ENCODE measurements at regions not wholly inside any gene's neighbourhood (a gene's known extent, or its start where the extent isn't known, plus 50 kb on each side); places are given as distances from the start of the nearest gene placed in this dataset.

GRCh38 chr10:44245601-44245938, 139.3 kb downstream of the CXCL12 start:
- H3K4me3 Mint-ChIP-seq: no peak overlapping the region
- Histone ChIP-seq H3K36me3 (ENCODE audit: control insufficient read depth in 2 of 2, extremely low read depth in 1 of 2, insufficient read depth in 1 of 2, low read length in 1 of 2) (no peaks in the 10 kb centered on the region), H3K27me3 (replicated peaks in 1 of 2; ENCODE audit: control insufficient read depth in 2 of 2, extremely low read depth in 1 of 2, insufficient read depth in 2 of 2, low read length in 1 of 2) (peaks cover 0 to 7% of the 10 kb centered on the region in 2 experiments), H3K4me3 (ENCODE audit: control insufficient read depth in 1 of 2, extremely low read depth in 1 of 2, low read length in 1 of 2) (no peak overlapping the region), H3K27ac (ENCODE audit: low read length) (no peak overlapping the region), H3K9me3 (no peaks in the 10 kb centered on the region), H3K4me1 (ENCODE audit: control insufficient read depth in 1 of 2, extremely low read depth in 1 of 2, insufficient read depth in 2 of 2, low read length in 2 of 2) (no peaks in the 10 kb centered on the region)
- ATAC-seq (replicated peaks in 1 of 4) (no peak), DNase-seq (no peak)
- H3K9me3 Mint-ChIP-seq: peaks cover 0 to 15% (median 13%) of the 10 kb centered on the region in 3 donors
- no CpG with 5 or more reads among the region's 1 CpG for WGBS (ENCODE audit: insufficient coverage)
- no peaks in the 10 kb centered on the region for H3K4me1 Mint-ChIP-seq
- ChIA-PET CTCF (no interaction called here), POLR2A (no interaction called here)
- peaks cover 1 to 3% of the 10 kb centered on the region in 2 donors for H3K27me3 Mint-ChIP-seq
- H3K27ac Mint-ChIP-seq: no peak overlapping the region
- no peaks in the 10 kb centered on the region for H3K36me3 Mint-ChIP-seq

DNA sequence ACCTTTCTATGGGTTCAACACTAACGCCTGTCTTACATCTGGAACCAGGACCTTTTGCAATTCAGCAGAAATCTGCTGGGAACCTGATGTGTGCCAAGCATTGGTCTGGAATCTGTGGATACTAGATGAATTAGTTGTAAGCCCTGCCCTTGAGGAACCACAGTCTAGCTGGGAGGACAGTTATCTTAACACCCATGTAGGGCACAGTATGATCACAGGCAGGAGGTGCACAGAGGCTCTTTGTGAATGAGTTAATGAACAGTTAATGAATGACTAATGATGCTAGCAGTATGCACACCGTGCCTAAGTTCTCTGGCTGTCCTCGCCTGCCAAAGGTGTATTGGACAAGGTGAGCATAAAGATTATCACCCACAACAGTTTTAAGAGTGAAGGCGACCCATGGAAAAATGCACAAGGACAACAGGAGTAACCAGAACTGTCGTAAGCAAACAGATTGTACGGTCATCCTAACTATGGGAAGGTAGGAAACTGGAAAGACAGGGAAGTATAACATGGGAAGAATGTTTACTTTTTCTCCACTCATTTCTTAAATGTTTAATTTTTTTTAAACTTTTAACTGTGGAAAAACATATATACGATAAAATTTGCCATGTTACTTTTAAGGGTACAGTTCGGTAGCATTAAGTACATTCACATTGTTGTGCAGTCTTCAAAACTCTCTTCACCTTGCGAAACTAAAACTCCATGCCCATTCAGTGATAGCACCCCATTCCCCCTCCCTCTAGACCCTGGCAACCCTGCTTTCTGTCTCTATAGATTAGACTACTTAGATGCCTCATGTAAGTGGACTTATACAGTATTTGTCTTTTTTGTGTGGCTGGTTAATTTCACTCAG, 139.9 kb downstream of the CXCL12 start:
- ChIA-PET CTCF (no interaction called here), POLR2A (no interaction called here)
- ATAC-seq (replicated peaks in 1 of 4) (no peak), DNase-seq (no peak)
- 80% methylated on average over 2 of the region's 9 CpGs for WGBS (ENCODE audit: insufficient coverage)
- H3K36me3 Mint-ChIP-seq: no peaks in the 10 kb centered on the region
- peaks cover 0 to 7% of the 10 kb centered on the region in 2 experiments for H3K27me3 ChIP-seq (replicated peaks in 1 of 2; ENCODE audit: control insufficient read depth in 2 of 2, extremely low read depth in 1 of 2, insufficient read depth in 2 of 2, low read length in 1 of 2)
- H3K9me3 Mint-ChIP-seq: peaks cover 0 to 15% (median 13%) of the 10 kb centered on the region in 3 donors
- H3K27ac ChIP-seq (ENCODE audit: low read length): no peak overlapping the region
- H3K27me3 Mint-ChIP-seq: peaks cover 1 to 3% of the 10 kb centered on the region in 2 donors
- H3K27ac Mint-ChIP-seq: no peak overlapping the region
- no peaks in the 10 kb centered on the region for H3K36me3 ChIP-seq (ENCODE audit: control insufficient read depth in 2 of 2, extremely low read depth in 1 of 2, insufficient read depth in 1 of 2, low read length in 1 of 2)
- H3K9me3 ChIP-seq: no peaks in the 10 kb centered on the region
- no peak overlapping the region for H3K4me3 Mint-ChIP-seq
- H3K4me3 ChIP-seq (ENCODE audit: control insufficient read depth in 1 of 2, extremely low read depth in 1 of 2, low read length in 1 of 2): no peak overlapping the region
- no peaks in the 10 kb centered on the region for H3K4me1 ChIP-seq (ENCODE audit: control insufficient read depth in 1 of 2, extremely low read depth in 1 of 2, insufficient read depth in 2 of 2, low read length in 2 of 2)
- no peaks in the 10 kb centered on the region for H3K4me1 Mint-ChIP-seq

GRCh38 chr10:44243851-44244510, 140.9 kb downstream of the CXCL12 start:
- peaks cover 0 to 4% of the 10 kb centered on the region in 2 experiments for H3K27me3 ChIP-seq (replicated peaks in 1 of 2; ENCODE audit: control insufficient read depth in 2 of 2, extremely low read depth in 1 of 2, insufficient read depth in 2 of 2, low read length in 1 of 2)
- H3K4me3 ChIP-seq (ENCODE audit: control insufficient read depth in 1 of 2, extremely low read depth in 1 of 2, low read length in 1 of 2): no peak overlapping the region
- WGBS (ENCODE audit: insufficient coverage): 61% methylated on average over 4 of the region's 7 CpGs
- DNase-seq (no peak), ATAC-seq (replicated peaks in 1 of 4) (no peak)
- CTCF ChIA-PET: no interaction called here
- H3K36me3 ChIP-seq (ENCODE audit: control insufficient read depth in 2 of 2, extremely low read depth in 1 of 2, insufficient read depth in 1 of 2, low read length in 1 of 2): no peaks in the 10 kb centered on the region
- H3K9me3 ChIP-seq: no peaks in the 10 kb centered on the region
- H3K36me3 Mint-ChIP-seq: no peaks in the 10 kb centered on the region
- no peak overlapping the region for H3K27ac ChIP-seq (ENCODE audit: low read length)
- no peaks in the 10 kb centered on the region for H3K4me1 ChIP-seq (ENCODE audit: control insufficient read depth in 1 of 2, extremely low read depth in 1 of 2, insufficient read depth in 2 of 2, low read length in 2 of 2)
- H3K27me3 Mint-ChIP-seq: peaks cover 4 to 10% of the 10 kb centered on the region in 2 donors
- no peak overlapping the region for H3K27ac Mint-ChIP-seq
- H3K9me3 Mint-ChIP-seq: peaks cover 0 to 15% (median 10%) of the 10 kb centered on the region in 3 donors
- POLR2A ChIA-PET: no interaction called here
- H3K4me1 Mint-ChIP-seq: no peaks in the 10 kb centered on the region
- no peak overlapping the region for H3K4me3 Mint-ChIP-seq

DNA sequence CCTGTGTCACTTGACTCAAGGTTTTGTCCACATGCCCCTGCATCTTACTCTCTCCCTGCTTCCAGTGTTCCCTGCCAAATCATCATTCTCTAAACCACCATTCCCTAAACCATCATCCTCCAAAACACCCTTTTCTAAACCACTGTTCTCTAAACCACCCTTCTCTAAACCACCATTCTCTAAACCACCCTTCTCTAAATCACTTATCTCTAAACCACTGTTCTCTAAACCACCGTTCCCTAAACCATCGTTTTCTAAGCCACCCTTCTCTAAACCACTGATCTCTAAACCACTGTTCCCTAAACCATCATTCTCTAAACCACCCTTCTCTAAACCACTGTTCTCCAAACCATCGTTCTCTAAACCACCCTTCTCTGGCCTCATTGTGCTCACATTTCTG, 142.1 kb downstream of the CXCL12 start:
- POLR2A ChIA-PET: no interaction called here
- DNase-seq (no peak), ATAC-seq (replicated peaks in 1 of 4) (no peak)

DNA sequence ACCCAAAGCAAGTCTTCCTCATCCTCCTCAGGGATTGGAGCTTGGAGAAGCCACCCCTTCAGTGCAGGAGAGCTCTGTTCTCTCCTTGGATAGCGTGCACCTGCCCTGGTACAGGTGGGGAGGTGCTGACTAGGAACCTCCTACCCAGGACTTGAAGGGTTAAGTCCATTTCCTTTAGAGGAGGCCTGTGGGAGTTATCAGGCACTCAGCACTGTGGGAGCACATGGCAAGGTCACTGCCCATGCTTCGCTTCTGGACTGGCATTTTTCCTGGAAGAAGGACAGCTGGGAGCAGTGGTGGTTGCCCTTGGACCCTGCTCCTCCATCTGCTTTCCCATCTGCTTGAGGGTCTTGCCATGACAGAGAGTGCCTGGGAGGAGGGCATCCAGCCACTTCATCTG, 142.8 kb downstream of the CXCL12 start:
- WGBS (ENCODE audit: insufficient coverage): 70% methylated on average over 1 of the region's 2 CpGs
- Mint-ChIP-seq H3K36me3 (no peaks in the 10 kb centered on the region), H3K9me3 (peaks cover 0 to 13% (median 13%) of the 10 kb centered on the region in 3 donors), H3K27me3 (peaks cover 4 to 13% of the 10 kb centered on the region in 2 donors), H3K27ac (no peak overlapping the region), H3K4me3 (no peak overlapping the region), H3K4me1 (no peaks in the 10 kb centered on the region)
- DNase-seq: no peak
- ChIA-PET POLR2A (no interaction called here), CTCF (no interaction called here)
- no peak overlapping the region for H3K27ac ChIP-seq (ENCODE audit: low read length)
- no peaks in the 10 kb centered on the region for H3K36me3 ChIP-seq (ENCODE audit: control insufficient read depth in 2 of 2, extremely low read depth in 1 of 2, insufficient read depth in 1 of 2, low read length in 1 of 2)
- H3K9me3 ChIP-seq: no peaks in the 10 kb centered on the region
- no peak overlapping the region for H3K4me3 ChIP-seq (ENCODE audit: control insufficient read depth in 1 of 2, extremely low read depth in 1 of 2, low read length in 1 of 2)
- H3K27me3 ChIP-seq (replicated peaks in 1 of 2; ENCODE audit: control insufficient read depth in 2 of 2, extremely low read depth in 1 of 2, insufficient read depth in 2 of 2, low read length in 1 of 2): peaks cover 0 to 4% of the 10 kb centered on the region in 2 experiments
- no peak for ATAC-seq (replicated peaks in 1 of 4)
- H3K4me1 ChIP-seq (ENCODE audit: control insufficient read depth in 1 of 2, extremely low read depth in 1 of 2, insufficient read depth in 2 of 2, low read length in 2 of 2): no peaks in the 10 kb centered on the region

More for the DNA sequence above, 142.1 kb downstream of the CXCL12 start:
- H3K4me3 Mint-ChIP-seq: no peak overlapping the region
- no peaks in the 10 kb centered on the region for H3K9me3 ChIP-seq
- no peak overlapping the region for H3K27ac ChIP-seq (ENCODE audit: low read length)
- H3K27me3 Mint-ChIP-seq: peaks cover 4 to 14% of the 10 kb centered on the region in 2 donors
- H3K4me3 ChIP-seq (ENCODE audit: control insufficient read depth in 1 of 2, extremely low read depth in 1 of 2, low read length in 1 of 2): no peak overlapping the region
- 17% methylated on average over 3 of the region's 3 CpGs for WGBS (ENCODE audit: insufficient coverage)
- no peaks in the 10 kb centered on the region for H3K4me1 ChIP-seq (ENCODE audit: control insufficient read depth in 1 of 2, extremely low read depth in 1 of 2, insufficient read depth in 2 of 2, low read length in 2 of 2)
- no peaks in the 10 kb centered on the region for H3K36me3 ChIP-seq (ENCODE audit: control insufficient read depth in 2 of 2, extremely low read depth in 1 of 2, insufficient read depth in 1 of 2, low read length in 1 of 2)
- H3K4me1 Mint-ChIP-seq: no peaks in the 10 kb centered on the region
- H3K36me3 Mint-ChIP-seq: no peaks in the 10 kb centered on the region
- CTCF ChIA-PET: no interaction called here
- H3K9me3 Mint-ChIP-seq: peaks cover 0 to 15% (median 13%) of the 10 kb centered on the region in 3 donors
- H3K27ac Mint-ChIP-seq: no peak overlapping the region
- peaks cover 0 to 4% of the 10 kb centered on the region in 2 experiments for H3K27me3 ChIP-seq (replicated peaks in 1 of 2; ENCODE audit: control insufficient read depth in 2 of 2, extremely low read depth in 1 of 2, insufficient read depth in 2 of 2, low read length in 1 of 2)

DNA sequence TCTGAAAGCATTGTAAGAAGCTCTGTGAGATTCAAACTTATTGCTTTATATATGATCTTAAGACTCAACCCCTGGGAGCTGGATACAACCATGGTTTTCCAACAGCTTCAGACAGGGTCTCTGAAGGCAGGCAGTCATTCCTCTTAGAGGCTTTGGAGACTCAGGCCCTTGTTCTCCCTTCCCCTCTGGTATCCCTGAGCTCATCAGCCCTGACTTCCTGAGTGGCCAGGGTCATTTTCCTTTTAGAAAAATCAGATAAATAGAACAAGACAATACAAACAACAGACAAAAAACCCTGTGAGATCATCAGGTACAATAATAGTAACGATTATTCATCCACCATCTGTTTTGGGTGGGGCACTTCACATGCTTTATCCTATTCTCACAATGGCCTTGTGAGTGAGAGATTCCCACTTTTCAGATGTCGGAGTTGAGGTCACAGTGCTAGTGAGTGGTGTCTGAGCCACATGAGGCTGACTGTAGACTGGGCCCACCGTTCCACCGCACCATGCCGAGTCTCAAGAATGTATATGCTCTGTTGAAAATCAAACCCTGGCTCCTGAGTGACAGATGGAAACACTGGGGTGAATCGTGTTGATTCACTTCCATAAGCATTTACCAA, 144.2 kb downstream of the CXCL12 start:
- no peak overlapping the region for H3K4me3 ChIP-seq (ENCODE audit: control insufficient read depth in 1 of 2, extremely low read depth in 1 of 2, low read length in 1 of 2)
- Mint-ChIP-seq H3K9me3 (peaks cover 0 to 13% (median 5%) of the 10 kb centered on the region in 3 donors), H3K36me3 (no peaks in the 10 kb centered on the region), H3K4me1 (no peaks in the 10 kb centered on the region), H3K27ac (no peak overlapping the region), H3K27me3 (peaks cover 3 to 11% of the 10 kb centered on the region in 2 donors), H3K4me3 (no peak overlapping the region)
- CTCF ChIA-PET: no interaction called here
- POLR2A ChIA-PET: no interaction called here
- no peaks in the 10 kb centered on the region for H3K36me3 ChIP-seq (ENCODE audit: control insufficient read depth in 2 of 2, extremely low read depth in 1 of 2, insufficient read depth in 1 of 2, low read length in 1 of 2)
- H3K4me1 ChIP-seq (ENCODE audit: control insufficient read depth in 1 of 2, extremely low read depth in 1 of 2, insufficient read depth in 2 of 2, low read length in 2 of 2): no peaks in the 10 kb centered on the region
- no peak for DNase-seq
- peaks cover 0 to 8% of the 10 kb centered on the region in 2 experiments for H3K27me3 ChIP-seq (replicated peaks in 1 of 2; ENCODE audit: control insufficient read depth in 2 of 2, extremely low read depth in 1 of 2, insufficient read depth in 2 of 2, low read length in 1 of 2)
- no peak for ATAC-seq (replicated peaks in 1 of 4)
- WGBS (ENCODE audit: insufficient coverage): 100% methylated on average over 3 of the region's 6 CpGs
- H3K27ac ChIP-seq (ENCODE audit: low read length): no peak overlapping the region
- no peaks in the 10 kb centered on the region for H3K9me3 ChIP-seq
